Renal cortical epithelial cell (primary cell): ENCODE measurements at regions not wholly inside any gene's neighbourhood (a gene's known extent, or its start where the extent isn't known, plus 50 kb on each side); places are given as distances from the start of the nearest gene placed in this dataset.
"Not testable (repeated sequence)": the region's sequence is repeated elsewhere in the genome, so short reads cannot be mapped to it uniquely, and the experiment has no call there.

Source experiments
- DNase-seq: peaks from one replicate; pipeline ENCODE4 v3.0.0-alpha.2; 2011; ENCODE audit warnings: low read depth

- DNase-seq: no peak
These were observed 1524.3 kb downstream of the HACE1 start for GRCh38 chr6:103335412-103335811.

GRCh38 chr6:103326760-103327757, 1532.7 kb downstream of the HACE1 start:
- DNase-seq: no peak

GRCh38 chr6:103313432-103313831, 1546.3 kb downstream of the HACE1 start:
- no peak for DNase-seq

- DNase-seq: not testable (repeated sequence)
These were observed 1565.3 kb downstream of the HACE1 start for GRCh38 chr6:103294376-103294775.

GRCh38 chr6:103284835-103285234, 1574.9 kb downstream of the HACE1 start:
- DNase-seq: no peak

GRCh38 chr6:103280417-103280816, 1579.3 kb downstream of the HACE1 start:
- DNase-seq: no peak

GRCh38 chr6:103277936-103278335, 1581.8 kb downstream of the HACE1 start:
- DNase-seq: no peak

- no peak for DNase-seq
These were observed 1586.7 kb downstream of the HACE1 start for GRCh38 chr6:103273048-103273447.

GRCh38 chr6:103269581-103269980, 1590.1 kb downstream of the HACE1 start:
- DNase-seq: no peak

- DNase-seq: no peak
These were observed 1591.4 kb downstream of the HACE1 start for GRCh38 chr6:103268335-103268734.

GRCh38 chr6:103264020-103264419, 1595.7 kb downstream of the HACE1 start:
- no peak for DNase-seq

GRCh38 chr6:103255132-103255531, 1604.6 kb downstream of the HACE1 start:
- no peak for DNase-seq

GRCh38 chr6:103236923-103237322, 1622.8 kb downstream of the HACE1 start:
- no peak for DNase-seq

- DNase-seq: no peak
These were observed 1628.5 kb downstream of the HACE1 start for GRCh38 chr6:103231181-103231580.

GRCh38 chr6:103215847-103216246, 1643.9 kb downstream of the HACE1 start:
- DNase-seq: no peak

GRCh38 chr6:103210686-103211085, 1649.0 kb downstream of the HACE1 start:
- no peak for DNase-seq

GRCh38 chr6:103198386-103198785, 1661.3 kb downstream of the HACE1 start:
- DNase-seq: no peak

- no peak for DNase-seq
These were observed 1666.3 kb downstream of the HACE1 start for GRCh38 chr6:103193413-103193812.

- no peak for DNase-seq
These were observed 1668.2 kb downstream of the HACE1 start for GRCh38 chr6:103191391-103192093.

GRCh38 chr6:103184776-103185175, 1674.9 kb downstream of the HACE1 start:
- no peak for DNase-seq

GRCh38 chr6:103183831-103184411, 1675.8 kb downstream of the HACE1 start:
- no peak for DNase-seq

- no peak for DNase-seq
These were observed 1681.5 kb downstream of the HACE1 start for GRCh38 chr6:103178193-103178592.

- DNase-seq: no peak
These were observed 1681.9 kb downstream of the HACE1 start for GRCh38 chr6:103177791-103178190.
